Kidney epithelial cell (primary cell): ENCODE measurements at regions not wholly inside any gene's neighbourhood (a gene's known extent, or its start where the extent isn't known, plus 50 kb on each side); places are given as distances from the start of the nearest gene placed in this dataset.

ENCODE experiments used
- DNase-seq: peaks from one replicate; pipeline ENCODE4 v3.0.0-alpha.2; 2010; ENCODE audit warnings: low read depth
- H3K27me3 ChIP-seq: 2 replicates; pipeline ENCODE4 v1.6.0; 2011; ENCODE audit warnings: low read length; ENCODE audit not compliant: control insufficient read depth, insufficient read depth
- H3K36me3 ChIP-seq: 2 replicates; pipeline ENCODE4 v1.5.1; 2011; ENCODE audit warnings: low read length; ENCODE audit not compliant: control insufficient read depth, insufficient read depth
- H3K4me3 ChIP-seq: 2 replicates; pipeline ENCODE4 v1.5.1; 2011; ENCODE audit warnings: low read depth, mild to moderate bottlenecking, control low read depth, low read length
- CTCF ChIP-seq: IDR thresholded peaks from 2 replicates; pipeline ENCODE4 v1.5.1; 2011; ENCODE audit warnings: mild to moderate bottlenecking, moderate library complexity, low read length, control low read depth, inconsistent platforms; ENCODE audit not compliant: insufficient read depth, poor library complexity, severe bottlenecking

DNA sequence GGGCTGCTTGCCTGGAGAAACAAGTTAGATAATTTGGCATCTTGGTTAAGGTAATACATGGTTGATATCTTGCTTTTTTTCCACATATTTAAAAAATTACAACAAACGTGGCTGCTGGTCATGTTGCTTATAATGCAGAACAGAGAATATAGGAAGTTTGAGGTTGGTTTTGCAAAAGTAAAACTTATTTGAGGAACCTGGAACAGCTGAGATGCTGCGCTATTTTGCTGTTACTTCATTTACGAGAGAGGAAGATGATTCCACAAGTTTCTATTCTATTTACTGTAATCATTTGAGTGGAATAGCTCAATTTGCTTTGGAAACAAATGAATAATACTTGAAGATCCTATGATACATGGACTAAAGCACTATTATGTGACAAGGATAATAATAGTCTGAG lies 118.9 kb downstream of the TMA16 start:
- no peak for DNase-seq
- H3K36me3 ChIP-seq = no peaks in the 10 kb centered on the region
- H3K4me3 ChIP-seq = no peak overlapping the region
- H3K27me3 ChIP-seq = no peaks in the 10 kb centered on the region
- no peak for TF ChIP-seq CTCF

GRCh38 chr4:163614866-163615265 lies 120.4 kb downstream of the TMA16 start:
- TF ChIP-seq CTCF = no peak
- Histone ChIP-seq H3K36me3 (no peaks in the 10 kb centered on the region), H3K27me3 (no peaks in the 10 kb centered on the region), H3K4me3 (no peak overlapping the region)
- no peak for DNase-seq

- no peak for DNase-seq
- H3K4me3 ChIP-seq = no peak overlapping the region
- H3K36me3 ChIP-seq = no peaks in the 10 kb centered on the region
- TF ChIP-seq CTCF = no peak
- no peaks in the 10 kb centered on the region for H3K27me3 ChIP-seq
Measured at GRCh38 chr4:163618845-163619244, 124.4 kb downstream of the TMA16 start.

- H3K36me3 ChIP-seq = no peaks in the 10 kb centered on the region
- H3K27me3 ChIP-seq = no peaks in the 10 kb centered on the region
- H3K4me3 ChIP-seq = no peak overlapping the region
- no peak for DNase-seq
- TF ChIP-seq CTCF = no peak
Measured at GRCh38 chr4:163620738-163621137, 126.2 kb downstream of the TMA16 start.

GRCh38 chr4:163621821-163622220 lies 127.3 kb downstream of the TMA16 start:
- Histone ChIP-seq H3K4me3 (no peak overlapping the region), H3K27me3 (no peaks in the 10 kb centered on the region), H3K36me3 (no peaks in the 10 kb centered on the region)
- DNase-seq = no peak
- TF ChIP-seq CTCF = no peak

- no peak for DNase-seq
- H3K36me3 ChIP-seq = no peaks in the 10 kb centered on the region
- H3K27me3 ChIP-seq = no peaks in the 10 kb centered on the region
- TF ChIP-seq CTCF = no peak
- no peak overlapping the region for H3K4me3 ChIP-seq
Measured at GRCh38 chr4:163622379-163623035, 128.0 kb downstream of the TMA16 start.
